Thymus (tissue), 11 donors: ENCODE measurements at regions not wholly inside any gene's neighbourhood (a gene's known extent, or its start where the extent isn't known, plus 50 kb on each side); places are given as distances from the start of the nearest gene placed in this dataset.
"Not testable (repeated sequence)": the region's sequence is repeated elsewhere in the genome, so short reads cannot be mapped to it uniquely, and the experiment has no call there.

ENCODE experiments used
- DNase-seq, 9 donors: peaks; one replicate each; pipeline ENCODE4 v3.0.0-alpha.2; 2013; ENCODE audit warnings: low spot score in 9 of 9, low read depth in 6 of 9, missing footprints in 1 of 9
- H3K27ac ChIP-seq, 2 donors: one replicate each; pipeline ENCODE4 v1.5.1; 2013; ENCODE audit warnings: control low read depth in 1 of 2, low read depth in 1 of 2, low read length in 1 of 2, mild to moderate bottlenecking in 1 of 2, moderate library complexity in 1 of 2
- H3K27me3 ChIP-seq, 2 donors: one replicate each; pipeline ENCODE4 v1.5.1; 2013; ENCODE audit warnings: low read length in 1 of 2; ENCODE audit not compliant: control insufficient read depth in 2 of 2, insufficient read depth in 1 of 2
- H3K36me3 ChIP-seq, 2 donors: one replicate each; pipeline ENCODE4 v1.5.1; 2013; ENCODE audit warnings: low read length in 1 of 2, mild to moderate bottlenecking in 1 of 2, moderate library complexity in 1 of 2; ENCODE audit not compliant: control insufficient read depth in 2 of 2, insufficient read depth in 2 of 2
- H3K4me1 ChIP-seq, 2 donors: one replicate each; pipeline ENCODE4 v1.5.1; 2013; ENCODE audit warnings: low read length in 2 of 2; ENCODE audit not compliant: control insufficient read depth in 2 of 2, insufficient read depth in 2 of 2
- H3K4me3 ChIP-seq, 2 donors: one replicate each; pipeline ENCODE4 v1.5.1; 2013; ENCODE audit warnings: low read length in 2 of 2, control low read depth in 1 of 2, mild to moderate bottlenecking in 1 of 2
- H3K9me3 ChIP-seq, 2 donors: one replicate each; pipeline ENCODE4 v1.5.1; 2013; ENCODE audit warnings: low read length in 1 of 2, mild to moderate bottlenecking in 1 of 2; ENCODE audit not compliant: control insufficient read depth in 2 of 2, insufficient read depth in 1 of 2
- WGBS: extraction: QIAGEN DNeasy Blood & Tissue Kit; methylation state at CpG from one replicate; pipeline ENCODE4 v1.1.7; 2013; 5-methylcytosine and 5-hydroxymethylcytosine counted together
- donor health status: healthy.

DNA sequence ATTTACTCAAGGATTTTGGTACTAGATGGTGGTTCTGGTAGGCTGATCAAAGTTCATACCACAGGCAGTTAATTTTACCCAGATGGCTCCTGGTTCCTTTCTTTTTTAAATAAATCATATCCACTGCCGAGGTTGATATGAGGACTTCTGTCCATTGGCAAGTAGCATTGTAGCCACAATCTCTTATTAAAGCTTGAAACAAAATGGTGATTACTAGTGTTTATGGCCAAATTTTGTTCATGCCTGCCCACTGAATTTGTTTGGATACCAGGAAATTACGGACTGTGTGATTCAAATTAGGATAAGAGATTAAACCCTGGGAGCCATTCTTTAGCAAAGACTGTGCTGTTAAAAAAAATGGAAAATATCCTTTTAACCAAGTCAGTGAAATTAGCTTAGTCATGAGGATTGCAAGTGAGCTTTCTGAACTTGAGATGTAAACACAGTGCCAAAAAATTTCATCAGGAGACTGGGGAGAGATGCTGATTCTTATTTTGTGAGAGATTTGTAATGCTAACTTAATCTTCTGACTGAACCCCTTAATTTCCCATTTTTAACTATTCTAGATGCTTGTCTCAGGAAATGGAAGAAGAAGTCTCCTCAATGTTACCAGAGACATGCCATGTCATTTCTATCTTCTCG, 893.5 kb upstream of the ADAMTS5 start:
- WGBS = 71% methylated on average over 3 of the region's 3 CpGs
- H3K4me3 ChIP-seq, H3K27ac ChIP-seq, DNase-seq, H3K9me3 ChIP-seq, H3K4me1 ChIP-seq, H3K27me3 ChIP-seq, H3K36me3 ChIP-seq: not testable (repeated sequence)

DNA sequence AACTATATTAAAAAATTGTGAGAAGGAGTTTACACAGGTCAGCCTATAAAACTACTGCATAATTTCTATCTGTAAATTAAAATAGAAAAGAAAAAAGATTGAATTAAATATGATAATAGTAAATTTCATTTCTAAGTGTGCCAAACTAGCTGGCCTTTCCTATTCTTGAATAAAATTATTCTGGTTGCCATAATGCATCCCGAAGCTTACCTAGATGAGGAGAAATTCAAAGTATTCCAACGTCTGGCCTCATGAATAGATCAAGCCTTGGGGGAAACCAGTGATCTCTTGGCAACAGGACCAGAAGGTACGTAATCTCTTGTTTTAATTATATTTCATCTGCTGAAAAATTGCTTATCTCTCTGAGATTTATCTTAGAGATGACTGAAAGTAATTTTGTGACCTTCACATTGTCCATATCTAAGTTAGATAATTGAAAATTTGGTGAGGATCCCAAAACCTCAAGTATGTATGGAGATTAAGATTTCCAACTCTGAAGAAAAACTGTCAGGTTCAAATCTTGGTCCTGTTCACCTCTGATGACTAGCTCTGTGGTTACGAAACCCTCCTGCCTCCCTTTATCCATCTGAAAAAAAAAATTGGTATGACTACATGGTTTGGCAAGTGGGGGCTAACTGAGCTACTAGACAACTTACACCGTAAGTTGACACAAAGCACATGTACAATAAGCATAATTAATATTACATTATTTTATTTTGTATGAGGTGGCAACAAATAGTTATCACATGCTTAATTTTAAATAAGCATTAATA, 891.4 kb upstream of the ADAMTS5 start:
- H3K27me3 ChIP-seq, H3K36me3 ChIP-seq, H3K27ac ChIP-seq, H3K9me3 ChIP-seq, DNase-seq, H3K4me3 ChIP-seq, H3K4me1 ChIP-seq: not testable (repeated sequence)
- 93% methylated on average over 5 of the region's 5 CpGs for WGBS

DNA sequence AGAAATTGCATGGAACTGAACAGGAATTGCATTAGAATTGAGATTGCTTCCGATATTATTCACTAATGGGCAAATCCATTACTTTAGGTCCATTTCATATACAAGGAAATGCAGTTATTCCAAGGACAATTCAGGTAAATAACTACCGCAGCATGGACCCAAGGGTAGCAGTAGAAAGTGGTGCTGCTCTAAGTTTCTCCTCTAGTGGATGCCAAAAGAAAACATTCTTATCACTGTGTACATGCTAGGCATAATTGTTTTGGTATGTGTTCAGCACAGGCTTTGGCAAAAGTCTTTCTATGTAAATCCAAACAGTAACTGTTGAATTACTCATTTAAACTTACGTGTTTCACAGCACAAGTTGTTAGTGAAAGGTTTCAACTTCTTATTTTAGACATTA, 890.1 kb upstream of the ADAMTS5 start:
- H3K27ac ChIP-seq, H3K4me1 ChIP-seq, H3K36me3 ChIP-seq, DNase-seq, H3K27me3 ChIP-seq, H3K9me3 ChIP-seq, H3K4me3 ChIP-seq: not testable (repeated sequence)
- WGBS = 82% methylated on average over 3 of the region's 3 CpGs

DNA sequence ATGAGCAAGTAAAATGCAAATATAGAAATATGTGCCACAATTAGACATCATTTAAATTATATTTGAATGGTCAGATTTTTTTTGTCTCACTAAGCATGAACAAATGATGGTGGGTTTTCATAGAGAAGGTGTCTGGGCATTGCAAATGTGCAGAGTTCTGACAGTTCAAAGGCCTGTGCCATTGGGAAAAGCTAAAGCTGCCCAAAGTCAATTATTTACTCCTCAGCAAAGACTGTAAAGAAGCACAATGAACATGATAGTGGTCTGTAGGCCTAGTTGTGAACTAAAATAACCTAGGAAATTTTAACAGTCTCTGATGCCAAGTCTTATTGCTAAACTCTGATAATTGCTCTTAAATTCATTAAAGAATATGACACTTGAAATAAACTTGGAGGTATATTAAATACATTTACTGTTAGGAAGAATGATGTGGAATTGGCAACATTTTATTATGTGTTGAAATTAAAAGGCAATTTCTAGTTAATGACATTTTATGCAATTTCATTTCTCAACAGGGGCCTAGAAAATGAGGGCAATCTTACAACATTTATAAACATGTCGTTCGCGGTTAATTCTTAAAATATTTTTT, 874.3 kb upstream of the ADAMTS5 start:
- DNase-seq = no peak
- H3K4me3 ChIP-seq = no peak overlapping the region
- no peak overlapping the region for H3K27ac ChIP-seq
- H3K36me3 ChIP-seq = no peaks in the 10 kb centered on the region
- no peaks in the 10 kb centered on the region for H3K4me1 ChIP-seq
- no peaks in the 10 kb centered on the region for H3K27me3 ChIP-seq
- no peaks in the 10 kb centered on the region for H3K9me3 ChIP-seq
- 99% methylated on average over 3 of the region's 3 CpGs for WGBS

DNA sequence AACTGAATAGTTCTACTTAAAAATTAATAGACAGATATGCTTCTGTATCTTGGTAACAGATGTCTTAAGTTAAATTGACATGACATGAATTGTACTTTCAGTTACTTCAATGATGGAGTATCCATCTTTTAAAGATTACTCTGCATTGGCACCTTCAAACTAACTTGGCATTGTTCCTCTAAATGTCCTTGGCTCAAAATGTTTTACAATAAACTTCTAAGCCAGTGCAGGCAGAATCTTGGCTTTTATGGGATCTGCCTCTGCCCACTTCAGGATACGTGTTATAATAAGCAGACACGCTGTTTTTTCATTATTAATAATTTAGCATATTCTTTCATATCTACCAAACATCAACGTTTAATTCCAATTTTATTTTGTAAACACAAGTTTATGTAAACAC, 873.4 kb upstream of the ADAMTS5 start:
- Histone ChIP-seq H3K4me3 (no peak overlapping the region), H3K27me3 (no peaks in the 10 kb centered on the region), H3K4me1 (no peaks in the 10 kb centered on the region), H3K27ac (no peak overlapping the region), H3K36me3 (no peaks in the 10 kb centered on the region), H3K9me3 (no peaks in the 10 kb centered on the region)
- no peak for DNase-seq
- WGBS = 89% methylated on average over 3 of the region's 3 CpGs

DNA sequence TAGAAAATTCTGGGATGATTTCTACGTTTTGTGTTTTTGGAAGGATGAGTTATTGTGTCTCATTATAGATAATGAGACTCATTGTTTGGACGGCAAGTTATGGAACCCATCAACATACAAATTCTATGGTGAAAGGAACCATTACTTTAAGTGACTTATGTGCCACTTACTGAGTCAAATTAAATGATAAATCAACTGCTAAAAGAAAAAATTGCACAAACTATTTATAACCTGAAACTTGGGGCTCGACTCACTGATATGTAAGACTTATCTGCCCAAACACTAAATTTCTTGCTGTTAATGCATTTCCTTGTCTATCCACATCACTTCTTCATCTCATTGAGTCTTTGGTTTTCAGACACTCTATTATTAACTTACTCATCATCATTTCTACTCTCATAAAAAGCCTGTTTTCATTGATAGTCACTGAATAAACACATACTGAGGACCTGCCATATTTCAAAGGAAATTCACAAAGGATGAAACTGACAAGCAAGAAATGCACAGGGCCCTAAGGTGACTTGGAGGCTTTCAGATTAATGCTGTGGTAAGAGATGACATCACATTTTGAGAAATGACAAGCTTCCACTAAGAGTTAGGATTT, 872.7 kb upstream of the ADAMTS5 start:
- Histone ChIP-seq H3K4me3 (no peak overlapping the region), H3K9me3 (no peaks in the 10 kb centered on the region), H3K27ac (no peak overlapping the region), H3K4me1 (no peaks in the 10 kb centered on the region), H3K27me3 (no peaks in the 10 kb centered on the region), H3K36me3 (no peaks in the 10 kb centered on the region)
- whole genome bisulfite sequencing = 83% methylated on average over 3 of the region's 3 CpGs
- DNase-seq = no peak

DNA sequence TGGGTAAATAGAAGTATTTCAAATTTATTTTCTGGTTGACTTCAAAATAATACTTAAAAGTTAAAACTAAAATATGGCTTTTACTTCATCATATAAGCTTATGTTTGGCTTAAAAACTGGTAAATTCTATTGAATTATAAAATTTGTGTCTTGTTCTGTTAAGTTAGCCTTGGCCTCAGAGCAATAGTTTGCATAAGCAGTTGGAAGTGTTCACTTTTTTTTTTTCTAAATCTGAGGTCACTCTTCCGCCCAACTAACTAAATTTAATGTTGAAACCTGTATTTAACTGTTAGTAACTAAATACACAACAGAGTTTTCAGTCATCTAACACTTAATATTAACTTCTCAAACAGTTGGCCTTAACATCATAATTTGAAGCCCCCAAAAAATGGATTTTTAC, 871.7 kb upstream of the ADAMTS5 start:
- WGBS = 90% methylated on average over 1 of the region's 1 CpG
- H3K27ac ChIP-seq = no peak overlapping the region
- H3K9me3 ChIP-seq = no peaks in the 10 kb centered on the region
- no peaks in the 10 kb centered on the region for H3K36me3 ChIP-seq
- H3K4me1 ChIP-seq = no peaks in the 10 kb centered on the region
- DNase-seq = no peak
- H3K4me3 ChIP-seq = no peak overlapping the region
- H3K27me3 ChIP-seq = no peaks in the 10 kb centered on the region

DNA sequence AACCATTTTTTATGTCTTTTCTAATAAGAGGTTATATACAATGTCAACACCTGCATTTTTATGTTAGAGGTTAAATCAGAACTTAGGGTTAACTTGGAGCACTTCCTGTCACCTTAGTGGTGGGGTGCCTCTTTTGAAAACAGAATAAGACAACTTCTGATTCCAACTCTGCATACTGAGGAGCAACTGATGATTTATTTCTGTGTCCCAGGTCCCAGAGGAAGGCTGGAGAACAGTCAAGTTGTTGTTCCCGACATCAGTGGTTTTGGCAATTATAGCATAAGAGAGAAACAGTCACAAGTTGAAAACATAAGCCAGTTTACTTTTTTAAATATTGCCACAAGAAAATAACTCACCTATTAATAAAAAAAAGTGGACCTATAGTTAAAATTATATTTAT, 871.0 kb upstream of the ADAMTS5 start:
- 81% methylated on average over 1 of the region's 1 CpG for WGBS

DNA sequence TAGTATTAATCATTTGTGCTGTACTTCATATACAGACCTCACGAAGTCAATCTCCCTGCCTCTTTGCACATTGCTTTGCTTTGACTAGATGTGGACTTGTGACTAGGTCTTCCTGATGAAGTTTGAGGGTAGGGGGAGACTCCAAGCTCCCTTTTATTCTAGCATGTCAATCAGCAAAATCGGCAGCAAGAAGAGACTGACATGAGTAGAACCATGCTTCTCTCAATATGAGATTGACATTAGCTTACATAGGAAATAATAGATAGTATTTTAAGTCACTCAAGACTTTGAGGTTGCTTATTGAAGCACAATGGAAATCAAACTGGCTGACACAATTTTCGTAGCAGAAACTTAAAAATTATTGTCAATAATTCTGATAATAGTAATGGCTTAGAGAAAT, 866.4 kb upstream of the ADAMTS5 start:
- H3K4me1 ChIP-seq = no peaks in the 10 kb centered on the region
- peaks cover 0 to 3% of the 10 kb centered on the region in 2 donors for H3K9me3 ChIP-seq
- H3K36me3 ChIP-seq = no peaks in the 10 kb centered on the region
- WGBS = 57% methylated on average over 3 of the region's 3 CpGs
- H3K27ac ChIP-seq = no peak overlapping the region
- no peak overlapping the region for H3K4me3 ChIP-seq
- DNase-seq = no peak
- H3K27me3 ChIP-seq = no peaks in the 10 kb centered on the region

More for the DNA sequence above, 871.0 kb upstream of the ADAMTS5 start:
- H3K36me3 ChIP-seq = no peaks in the 10 kb centered on the region
- no peak for DNase-seq
- H3K27ac ChIP-seq = no peak overlapping the region
- H3K27me3 ChIP-seq = no peaks in the 10 kb centered on the region
- no peak overlapping the region for H3K4me3 ChIP-seq
- no peaks in the 10 kb centered on the region for H3K9me3 ChIP-seq
- no peaks in the 10 kb centered on the region for H3K4me1 ChIP-seq
